SK-N-SH (cell line): ENCODE measurements at regions not wholly inside any gene's neighbourhood (a gene's known extent, or its start where the extent isn't known, plus 50 kb on each side); places are given as distances from the start of the nearest gene placed in this dataset.

Experiments used
- CTCF ChIA-PET: fragments of 300-600, 350-600 bp; formaldehyde crosslinking; extraction: SDS; loops from one replicate; lab custom pipeline; 2021; lab: Yijun Ruan, JAX
- POLR2A ChIA-PET: fragments of 350-600 bp; sonication (Branson Sonifier 250); formaldehyde crosslinking; extraction: SDS; loops from one replicate; lab custom pipeline; 2020; ENCODE audit warnings: antibody characterized with exemption, inconsistent platforms; lab: Yijun Ruan, JAX
- DNase-seq: peaks from one replicate; pipeline ENCODE4 v3.0.0; 2012
- H2AFZ ChIP-seq: fragments of 200-600 bp; sonication (generic); 2 replicates; pipeline ENCODE4 v1.8.1; 2016; ENCODE audit warnings: antibody characterized with exemption, mild to moderate bottlenecking, low read depth
- H3F3A ChIP-seq: fragments of 200-600 bp; sonication (generic); replicated peaks from 2 replicates; pipeline ENCODE3; 2016; ENCODE audit warnings: antibody characterized with exemption, mild to moderate bottlenecking; ENCODE audit not compliant: insufficient read depth
- H3K27ac ChIP-seq, 2 experiments: fragments of 200-500 bp in 1 of 2; fragments of 200-600 bp in 1 of 2; sonication (Bioruptor generic) in 1 of 2; sonication (generic), shearing (Covaris generic) in 1 of 2; 2 replicates each; pipeline versions ENCODE4 v1.5.1 to v1.6.1; 2014 to 2016; ENCODE audit warnings: low read depth in 2 of 2, inconsistent platforms in 1 of 2, low read length in 1 of 2, mild to moderate bottlenecking in 1 of 2, mixed read lengths in 1 of 2
- H3K27me3 ChIP-seq: fragments of 200-600 bp; sonication (generic), shearing (Covaris generic); 2 replicates; pipeline ENCODE4 v1.6.1; 2016; ENCODE audit warnings: mixed run types; ENCODE audit not compliant: insufficient read depth
- H3K36me3 ChIP-seq, 2 experiments: fragments of 200-500 bp in 1 of 2; fragments of 200-600 bp in 1 of 2; sonication (Bioruptor generic) in 1 of 2; sonication (generic) in 1 of 2; replicated peaks in 1 of 2; 2 replicates each; pipeline versions ENCODE3 to v1.5.1; 2014 to 2016; ENCODE audit warnings: low read length in 1 of 2, mild to moderate bottlenecking in 1 of 2; ENCODE audit not compliant: insufficient read depth in 2 of 2, control insufficient read depth in 1 of 2
- H3K4me1 ChIP-seq, 2 experiments: fragments of 200-500 bp in 1 of 2; fragments of 200-600 bp in 1 of 2; sonication (Bioruptor generic) in 1 of 2; sonication (generic), shearing (Covaris generic) in 1 of 2; 2 replicates each; pipeline versions ENCODE4 v1.5.1 to v1.6.1; 2014 to 2016; ENCODE audit warnings: low read depth in 1 of 2, low read length in 1 of 2, mixed run types in 1 of 2; ENCODE audit not compliant: insufficient read depth in 2 of 2, control insufficient read depth in 1 of 2
- H3K4me2 ChIP-seq: fragments of 200-600 bp; sonication (generic), shearing (Covaris generic); 2 replicates; pipeline ENCODE4 v1.6.1; 2017; ENCODE audit warnings: mixed run types
- H3K4me3 ChIP-seq, 2 experiments: fragments of 200-500 bp in 1 of 2; fragments of 200-600 bp in 1 of 2; sonication (Bioruptor generic) in 1 of 2; sonication (generic), shearing (Covaris generic) in 1 of 2; 2 replicates each; pipeline versions ENCODE4 v1.5.1 to v1.8.1; 2014 to 2016; ENCODE audit warnings: low read depth in 2 of 2, inconsistent platforms in 1 of 2, low read length in 1 of 2, mild to moderate bottlenecking in 1 of 2, mixed read lengths in 1 of 2, moderate library complexity in 1 of 2
- H3K79me2 ChIP-seq: fragments of 200-600 bp; sonication (generic); 2 replicates; pipeline ENCODE4 v1.8.1; 2017; ENCODE audit warnings: mild to moderate bottlenecking; ENCODE audit not compliant: insufficient read depth
- H3K9ac ChIP-seq: fragments of 200-600 bp; sonication (generic); 2 replicates; pipeline ENCODE4 v1.6.1; 2017; ENCODE audit warnings: mixed run types
- H3K9me2 ChIP-seq: fragments of 200-600 bp; sonication (generic); 2 replicates; pipeline ENCODE4 v1.6.1; 2017; ENCODE audit warnings: mixed run types
- H3K9me3 ChIP-seq: fragments of 200-600 bp; sonication (generic); 2 replicates; pipeline ENCODE4 v1.6.1; 2017; ENCODE audit warnings: mixed run types, mild to moderate bottlenecking, moderate library complexity
- H4K20me1 ChIP-seq: fragments of 200-600 bp; sonication (generic); 2 replicates; pipeline ENCODE4 v1.6.1; 2017; ENCODE audit warnings: mild to moderate bottlenecking, mixed run types; ENCODE audit not compliant: insufficient read depth
- CHD2 ChIP-seq: fragments of 150-350 bp; IDR thresholded peaks from 2 replicates; pipeline ENCODE4 v1.6.1; 2018; ENCODE audit warnings: low read length; ENCODE audit not compliant: partially characterized antibody
- ELF1 ChIP-seq: IDR thresholded peaks from 2 replicates; pipeline ENCODE4 v1.4.0; 2012
- EP300 ChIP-seq, 2 experiments: IDR thresholded peaks; 2 replicates each; pipeline versions ENCODE4 v1.4.0 to v1.6.1; 2012; ENCODE audit warnings: borderline replicate concordance in 1 of 2, low read depth in 1 of 2, low read length in 1 of 2
- EZH2phosphoT487 ChIP-seq: fragments of 200-600 bp; sonication (generic); IDR thresholded peaks from 2 replicates; pipeline ENCODE4 v1.6.1; 2017; ENCODE audit warnings: low read depth, mixed run types, mild to moderate bottlenecking, antibody characterized with exemption, moderate library complexity, borderline replicate concordance
- FOSL2 ChIP-seq: IDR thresholded peaks from 2 replicates; pipeline ENCODE4 v1.4.0; 2012; ENCODE audit warnings: low read depth, mild to moderate bottlenecking, moderate library complexity, borderline replicate concordance
- FOXJ3 ChIP-seq: sonication (generic); formaldehyde crosslinking; IDR thresholded peaks from 2 replicates; pipeline ENCODE4 v1.5.1; 2020; ENCODE audit warnings: mild to moderate bottlenecking, missing genetic modification reagents
- GABPA ChIP-seq: IDR thresholded peaks from 2 replicates; pipeline ENCODE4 v1.4.0; 2012; ENCODE audit warnings: low read depth, mild to moderate bottlenecking
- GATA2 ChIP-seq: sonication (generic); formaldehyde crosslinking; IDR thresholded peaks from 2 replicates; pipeline ENCODE4 v1.5.0; 2020; ENCODE audit warnings: mild to moderate bottlenecking, missing genetic modification reagents
- MEF2A ChIP-seq: IDR thresholded peaks from 2 replicates; pipeline ENCODE4 v1.4.0; 2012; ENCODE audit warnings: low read depth, borderline replicate concordance
- NFIC ChIP-seq: IDR thresholded peaks from 2 replicates; pipeline ENCODE4 v1.4.0; 2012; ENCODE audit warnings: borderline replicate concordance
- NRF1 ChIP-seq: IDR thresholded peaks from 2 replicates; pipeline ENCODE4 v1.6.1; 2012; ENCODE audit warnings: low read depth, mild to moderate bottlenecking, low read length
- POLR2AphosphoS5 ChIP-seq: IDR thresholded peaks from 2 replicates; pipeline ENCODE4 v1.6.1; 2012; ENCODE audit warnings: low read depth, low read length
- RAD21 ChIP-seq: IDR thresholded peaks from 2 replicates; pipeline ENCODE4 v1.6.1; 2012; ENCODE audit warnings: mild to moderate bottlenecking, low read length
- RXRA ChIP-seq: IDR thresholded peaks from 2 replicates; pipeline ENCODE4 v1.4.0; 2012; ENCODE audit warnings: low read depth, mild to moderate bottlenecking, borderline replicate concordance
- SMC3 ChIP-seq: IDR thresholded peaks from 2 replicates; pipeline ENCODE4 v1.6.1; 2012; ENCODE audit warnings: low read depth, low read length, improper control_type of control experiment
- TCF12 ChIP-seq: IDR thresholded peaks from 2 replicates; pipeline ENCODE4 v1.4.0; 2012
- TEAD4 ChIP-seq: IDR thresholded peaks from 2 replicates; pipeline ENCODE4 v1.4.0; 2012; ENCODE audit warnings: mild to moderate bottlenecking, borderline replicate concordance; ENCODE audit not compliant: insufficient read depth
- YY1 ChIP-seq: IDR thresholded peaks from 2 replicates; pipeline ENCODE4 v1.4.0; 2012; ENCODE audit warnings: low read depth, mild to moderate bottlenecking
- WGBS: methylation state at CpG from one replicate; pipeline ENCODE4 v1.1.6; 2017; ENCODE audit warnings: low lambda C conversion rate; 5-methylcytosine and 5-hydroxymethylcytosine counted together
- TF ChIP-seq, protein P1 (sequence below): IDR thresholded peaks from 2 replicates; pipeline ENCODE4; 2012
- TF ChIP-seq, protein P2 (sequence below): IDR thresholded peaks from 2 replicates; pipeline ENCODE4 v1.4.0; 2012; ENCODE audit warnings: low read depth, borderline replicate concordance
- TF ChIP-seq, protein P3 (sequence below): IDR thresholded peaks from 2 replicates; pipeline ENCODE4 v1.4.0; 2012; ENCODE audit warnings: low read depth
- TF ChIP-seq, protein P4 (sequence below): fragments of 150-350 bp; IDR thresholded peaks from 2 replicates; pipeline ENCODE4 v1.6.1; 2016; ENCODE audit warnings: mild to moderate bottlenecking, low read depth, low read length
- TF ChIP-seq, protein P5 (sequence below): fragments of 150-350 bp; IDR thresholded peaks from 2 replicates; pipeline ENCODE4 v1.6.1; 2017; ENCODE audit warnings: antibody characterized with exemption, low read length, low read depth, borderline replicate concordance

DNA sequence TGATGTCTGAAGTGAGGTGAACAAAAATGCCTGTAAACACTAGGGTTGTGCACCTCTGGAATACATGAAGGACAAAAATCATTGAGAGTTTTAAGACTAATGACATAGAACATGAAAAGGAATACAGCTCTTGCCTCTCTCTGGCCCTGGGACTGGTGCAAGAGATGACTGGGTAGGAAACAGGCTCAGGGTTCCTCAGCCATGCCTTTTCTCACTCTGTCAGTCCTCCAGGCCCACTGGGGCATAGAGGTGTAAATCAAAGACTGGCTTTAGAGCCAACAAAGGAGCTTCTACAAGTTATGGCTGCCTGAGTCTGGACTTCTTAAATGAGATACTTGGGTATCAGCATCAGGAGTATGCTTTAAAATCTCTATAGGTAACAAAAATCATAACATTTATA, 554.7 kb upstream of the KCNMB2 start:
- H3F3A ChIP-seq = peaks cover 21% of the 10 kb centered on the region
- H3K27ac ChIP-seq = peak overlapping the region in 1 of 2 experiments; percentile 30; a peak in 2 of 4 replicates
- TF ChIP-seq, protein P1, sequence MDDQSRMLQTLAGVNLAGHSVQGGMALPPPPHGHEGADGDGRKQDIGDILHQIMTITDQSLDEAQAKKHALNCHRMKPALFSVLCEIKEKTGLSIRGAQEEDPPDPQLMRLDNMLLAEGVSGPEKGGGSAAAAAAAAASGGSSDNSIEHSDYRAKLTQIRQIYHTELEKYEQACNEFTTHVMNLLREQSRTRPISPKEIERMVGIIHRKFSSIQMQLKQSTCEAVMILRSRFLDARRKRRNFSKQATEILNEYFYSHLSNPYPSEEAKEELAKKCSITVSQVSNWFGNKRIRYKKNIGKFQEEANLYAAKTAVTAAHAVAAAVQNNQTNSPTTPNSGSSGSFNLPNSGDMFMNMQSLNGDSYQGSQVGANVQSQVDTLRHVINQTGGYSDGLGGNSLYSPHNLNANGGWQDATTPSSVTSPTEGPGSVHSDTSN = no peak
- no peak for TF ChIP-seq GABPA
- no peak for TF ChIP-seq NFIC
- no peak for TF ChIP-seq GATA2
- no peak for TF ChIP-seq SMC3
- no peak for TF ChIP-seq MEF2A
- TF ChIP-seq, all 33 proteins: peak for 0
- ChIA-PET CTCF (no interaction called here), POLR2A (no interaction called here)
- Histone ChIP-seq H3K79me2 (no peaks in the 10 kb centered on the region), H2AFZ (no peak overlapping the region), H3K9me3 (no peaks in the 10 kb centered on the region), H3K9ac (no peak overlapping the region), H3K9me2 (no peaks in the 10 kb centered on the region), H3K4me2 (no peak overlapping the region), H3K4me1 (peaks cover 0 to 25% of the 10 kb centered on the region in 2 experiments; a peak in 3 of 4 replicates), H3K27me3 (no peaks in the 10 kb centered on the region), H4K20me1 (no peaks in the 10 kb centered on the region), H3K4me3 (no peak overlapping the region), H3K36me3 (no peaks in the 10 kb centered on the region)
- DNase-seq = no peak

DNA sequence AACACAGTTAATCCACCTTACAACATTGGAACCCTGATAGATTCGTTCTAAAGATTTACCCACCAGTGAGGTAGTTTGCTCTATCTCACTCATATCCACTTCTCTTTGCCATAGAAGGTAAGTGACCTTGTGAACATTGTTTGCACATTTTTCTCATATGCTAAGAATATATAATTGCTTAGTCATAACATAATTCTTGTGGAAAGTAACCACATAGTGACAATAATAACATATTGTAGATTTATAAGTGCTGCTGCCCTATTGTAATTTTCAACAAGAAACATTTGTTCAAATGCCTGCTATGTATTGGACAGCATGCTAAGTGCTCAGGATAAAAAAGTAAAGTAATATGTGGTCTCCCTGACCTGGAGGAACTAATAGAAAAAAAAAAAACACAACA, 554.2 kb upstream of the KCNMB2 start:
- H3F3A ChIP-seq = peaks cover 17% of the 10 kb centered on the region
- no peak overlapping the region for H3K4me3 ChIP-seq
- peaks cover 0 to 21% of the 10 kb centered on the region in 2 experiments; a peak in 3 of 4 replicates for H3K4me1 ChIP-seq
- DNase-seq = no peak
- CTCF ChIA-PET = no interaction called here
- POLR2A ChIA-PET = no interaction called here
- no peaks in the 10 kb centered on the region for H3K27me3 ChIP-seq
- no peak overlapping the region for H3K4me2 ChIP-seq
- H3K36me3 ChIP-seq = no peaks in the 10 kb centered on the region
- H3K9me3 ChIP-seq = no peaks in the 10 kb centered on the region
- no peak overlapping the region for H2AFZ ChIP-seq
- H3K9me2 ChIP-seq = no peaks in the 10 kb centered on the region
- H3K9ac ChIP-seq = no peak overlapping the region
- no peaks in the 10 kb centered on the region for H4K20me1 ChIP-seq
- H3K27ac ChIP-seq = peak overlapping the region in 1 of 2 experiments; percentile 63; a peak in 3 of 4 replicates
- WGBS = 84% methylated on average over 1 of the region's 1 CpG
- no peaks in the 10 kb centered on the region for H3K79me2 ChIP-seq
- TF ChIP-seq NRF1 (no peak), CHD2 (no peak), FOSL2 (peak; percentile 75), RAD21 (no peak), MEF2A (peak; percentile 56), EP300 (IDR thresholded peaks at IDR 0.05; ENCODE audit: borderline replicate concordance in 1 of 2, low read depth in 1 of 2, low read length in 1 of 2) (peak; percentile 48 to 92; a peak in 3 of 4 replicates), TEAD4 (peak; percentile 57; the same call in 1 of the 2 replicates), YY1 (no peak), FOXJ3 (no peak), EZH2phosphoT487 (no peak), POLR2AphosphoS5 (no peak), TCF12 (peak; percentile 85), ELF1 (no peak), RXRA (peak; percentile 81)
- TF ChIP-seq, protein P1 = peak; percentile 91
- TF ChIP-seq, protein P2, sequence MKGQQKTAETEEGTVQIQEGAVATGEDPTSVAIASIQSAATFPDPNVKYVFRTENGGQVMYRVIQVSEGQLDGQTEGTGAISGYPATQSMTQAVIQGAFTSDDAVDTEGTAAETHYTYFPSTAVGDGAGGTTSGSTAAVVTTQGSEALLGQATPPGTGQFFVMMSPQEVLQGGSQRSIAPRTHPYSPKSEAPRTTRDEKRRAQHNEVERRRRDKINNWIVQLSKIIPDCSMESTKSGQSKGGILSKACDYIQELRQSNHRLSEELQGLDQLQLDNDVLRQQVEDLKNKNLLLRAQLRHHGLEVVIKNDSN = no peak
- TF ChIP-seq, protein P3, sequence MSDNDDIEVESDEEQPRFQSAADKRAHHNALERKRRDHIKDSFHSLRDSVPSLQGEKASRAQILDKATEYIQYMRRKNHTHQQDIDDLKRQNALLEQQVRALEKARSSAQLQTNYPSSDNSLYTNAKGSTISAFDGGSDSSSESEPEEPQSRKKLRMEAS = no peak
- TF ChIP-seq, protein P4, sequence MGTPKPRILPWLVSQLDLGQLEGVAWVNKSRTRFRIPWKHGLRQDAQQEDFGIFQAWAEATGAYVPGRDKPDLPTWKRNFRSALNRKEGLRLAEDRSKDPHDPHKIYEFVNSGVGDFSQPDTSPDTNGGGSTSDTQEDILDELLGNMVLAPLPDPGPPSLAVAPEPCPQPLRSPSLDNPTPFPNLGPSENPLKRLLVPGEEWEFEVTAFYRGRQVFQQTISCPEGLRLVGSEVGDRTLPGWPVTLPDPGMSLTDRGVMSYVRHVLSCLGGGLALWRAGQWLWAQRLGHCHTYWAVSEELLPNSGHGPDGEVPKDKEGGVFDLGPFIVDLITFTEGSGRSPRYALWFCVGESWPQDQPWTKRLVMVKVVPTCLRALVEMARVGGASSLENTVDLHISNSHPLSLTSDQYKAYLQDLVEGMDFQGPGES = no peak
- TF ChIP-seq, protein P5, sequence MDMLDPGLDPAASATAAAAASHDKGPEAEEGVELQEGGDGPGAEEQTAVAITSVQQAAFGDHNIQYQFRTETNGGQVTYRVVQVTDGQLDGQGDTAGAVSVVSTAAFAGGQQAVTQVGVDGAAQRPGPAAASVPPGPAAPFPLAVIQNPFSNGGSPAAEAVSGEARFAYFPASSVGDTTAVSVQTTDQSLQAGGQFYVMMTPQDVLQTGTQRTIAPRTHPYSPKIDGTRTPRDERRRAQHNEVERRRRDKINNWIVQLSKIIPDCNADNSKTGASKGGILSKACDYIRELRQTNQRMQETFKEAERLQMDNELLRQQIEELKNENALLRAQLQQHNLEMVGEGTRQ = no peak
